Iris pigment epithelial cell (primary cell): ENCODE measurements at regions not wholly inside any gene's neighbourhood (a gene's known extent, or its start where the extent isn't known, plus 50 kb on each side); places are given as distances from the start of the nearest gene placed in this dataset.

ENCODE experiments used
- DNase-seq: peaks from one replicate; pipeline ENCODE4 v3.0.0-alpha.2; 2011; ENCODE audit warnings: low read depth

- peak; percentile 1 for DNase-seq
Observed at GRCh38 chr10:65628493-65629139, 1297.2 kb upstream of the LRRTM3 start.

DNA sequence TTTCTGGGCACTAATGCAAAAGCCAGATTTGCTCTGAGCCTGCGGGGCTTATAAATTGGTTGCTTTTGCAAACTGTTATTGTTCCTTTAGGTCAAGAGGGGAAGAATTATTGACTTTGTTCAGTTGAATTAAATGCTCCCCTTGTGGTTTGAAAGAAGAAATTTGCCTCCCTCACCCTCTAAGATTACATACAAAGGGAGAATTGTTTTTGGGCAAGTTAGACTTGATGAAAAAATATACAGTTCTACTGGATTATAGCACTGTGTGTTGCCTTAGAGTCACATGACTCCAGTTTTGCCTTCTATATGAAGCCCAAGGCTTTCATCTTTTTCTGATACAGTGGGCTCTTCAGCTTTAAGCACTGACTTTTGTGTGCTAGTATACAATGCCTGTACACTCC lies 1265.8 kb upstream of the LRRTM3 start:
- no peak for DNase-seq

DNA sequence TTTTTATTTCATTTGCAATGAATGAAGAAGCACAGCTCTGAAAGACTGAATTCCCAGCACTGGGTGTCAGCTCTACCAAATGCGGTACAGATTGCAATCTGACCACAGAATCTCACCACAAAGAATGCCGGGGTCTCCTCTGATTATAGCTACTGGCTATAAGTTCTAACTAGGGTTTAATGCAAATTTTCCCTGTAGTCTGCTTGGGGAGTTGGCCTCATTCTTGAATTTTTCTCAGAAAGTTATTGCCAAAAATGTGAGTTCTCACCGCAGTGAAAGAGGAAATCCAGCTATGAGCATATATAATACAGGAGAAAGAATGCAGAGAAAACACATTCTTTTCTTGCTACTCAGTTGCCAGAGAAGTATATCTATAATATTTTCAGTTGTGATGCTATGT lies 1255.7 kb upstream of the LRRTM3 start:
- peak; percentile 93 for DNase-seq

DNA sequence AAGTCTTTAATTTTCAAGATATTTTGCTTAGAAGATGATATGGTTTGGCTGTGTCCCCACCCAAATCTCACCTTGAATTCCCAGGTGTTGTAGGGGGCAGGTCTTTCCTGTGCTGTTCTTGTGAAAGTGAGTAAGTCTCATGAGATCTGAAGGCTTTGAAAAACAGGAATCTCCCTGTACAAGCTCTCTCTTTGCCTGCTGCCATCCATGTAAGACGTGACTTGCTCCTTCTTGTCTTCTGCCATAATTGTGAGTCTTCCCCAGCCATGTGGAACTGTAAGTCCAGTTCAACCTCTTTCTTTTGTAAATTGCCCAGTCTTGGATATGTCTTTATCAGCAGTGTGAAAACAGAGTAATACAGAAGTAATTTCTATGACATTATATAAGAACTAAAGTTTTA lies 1255.2 kb upstream of the LRRTM3 start:
- DNase-seq, result peak; percentile 28

DNA sequence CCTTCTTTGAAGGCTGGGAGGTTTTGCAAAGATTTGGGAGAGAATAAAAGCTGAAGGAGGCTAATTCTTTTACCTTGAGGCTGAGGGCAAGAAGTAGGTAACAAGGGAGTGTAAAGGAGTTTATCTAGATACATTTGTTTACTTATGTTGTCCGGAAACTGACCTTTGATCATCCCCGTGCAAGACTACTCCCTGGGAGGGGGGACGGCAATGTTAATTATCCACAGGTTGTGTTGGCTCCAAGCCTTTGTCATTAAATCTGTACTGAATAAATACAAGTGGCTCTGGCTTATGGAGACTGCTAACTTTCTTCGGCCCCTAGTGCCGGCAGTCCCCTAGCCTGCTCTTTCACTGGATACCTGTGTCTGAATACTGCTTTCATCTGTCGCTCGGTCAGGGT lies 1250.6 kb upstream of the LRRTM3 start:
- DNase-seq, result no peak

DNA sequence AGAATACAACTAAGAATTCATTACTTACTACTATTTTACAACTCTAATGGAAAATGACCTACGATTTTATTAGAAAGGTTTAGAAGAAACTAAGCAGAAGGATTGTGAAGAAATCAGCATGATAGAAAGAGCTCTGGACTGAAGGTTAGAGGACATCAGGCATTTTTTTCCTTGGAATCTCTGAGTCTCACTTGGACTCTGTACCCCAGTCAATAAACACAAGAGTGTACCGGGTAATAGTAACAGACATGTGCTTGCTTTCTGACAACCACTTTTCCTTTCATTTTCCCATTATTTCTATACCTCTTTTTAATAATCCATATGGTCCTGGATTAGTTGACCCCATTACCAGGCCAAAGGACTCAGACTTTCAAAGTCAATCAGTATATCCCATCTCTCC lies 1240.9 kb upstream of the LRRTM3 start:
- no peak for DNase-seq

DNA sequence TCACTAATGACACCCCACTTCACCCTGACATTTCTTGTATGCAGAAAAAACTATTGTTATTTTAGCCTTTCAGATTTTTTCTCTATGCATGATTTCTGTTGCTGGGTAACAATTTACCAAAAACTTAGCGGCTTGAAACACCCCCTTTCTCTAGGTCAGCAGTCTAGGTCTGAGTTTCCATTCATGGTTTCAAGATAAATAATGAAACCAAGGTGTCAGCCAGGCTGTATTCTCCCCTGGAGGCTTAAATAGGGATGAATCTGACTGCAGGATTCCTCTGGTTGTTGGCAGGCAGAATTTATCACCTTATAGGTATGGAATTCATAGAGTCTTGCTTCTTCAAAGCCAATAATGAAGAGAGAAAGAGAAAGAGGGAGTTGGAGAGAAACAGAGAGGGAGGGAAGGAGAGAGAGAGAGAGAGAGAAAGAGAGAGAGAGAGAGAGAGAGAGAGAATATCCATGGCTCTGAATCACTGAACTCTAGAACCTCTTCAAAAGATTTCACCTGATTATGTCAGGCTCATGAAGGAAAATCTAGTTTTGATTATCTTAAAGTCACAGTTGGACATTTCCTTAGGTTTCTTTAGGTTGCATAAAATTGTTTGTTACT lies 1224.6 kb upstream of the LRRTM3 start:
- DNase-seq, result no peak

DNA sequence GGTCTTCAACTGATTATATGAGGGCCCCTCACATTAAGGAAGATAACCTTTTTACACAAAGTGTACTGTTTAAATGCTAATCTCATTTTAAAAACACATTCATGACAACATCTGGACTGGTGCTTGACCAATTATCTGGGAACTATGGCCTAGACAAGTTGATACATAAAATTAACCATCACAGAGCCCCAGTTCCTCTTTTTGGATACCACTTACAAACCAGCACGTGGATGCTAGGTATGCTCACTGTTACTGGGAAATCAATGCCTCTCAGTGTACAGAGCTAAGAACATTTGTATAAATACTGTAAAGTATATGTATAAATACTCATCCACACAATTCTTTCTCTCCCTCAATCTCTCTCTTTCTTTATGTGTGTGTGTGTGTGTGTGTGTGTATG lies 1217.8 kb upstream of the LRRTM3 start:
- no peak for DNase-seq

DNA sequence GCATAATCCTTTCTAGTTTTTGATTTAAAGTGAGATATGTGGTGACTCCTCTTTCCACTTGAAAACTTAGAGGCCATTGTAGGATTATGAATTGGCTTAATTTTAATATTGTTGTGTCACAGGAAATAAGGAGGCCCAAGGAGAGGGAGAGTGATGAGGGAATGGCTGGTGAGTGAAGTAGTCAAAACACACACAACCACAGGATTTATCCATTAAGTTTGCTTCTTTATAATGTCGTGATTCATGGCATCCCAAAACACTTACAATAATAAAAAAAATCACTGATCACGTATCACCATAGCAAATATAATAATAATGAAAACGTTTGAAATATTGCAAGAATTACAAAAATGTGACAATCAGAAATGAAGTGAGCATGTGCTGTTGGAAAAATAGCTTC lies 1215.5 kb upstream of the LRRTM3 start:
- DNase-seq, result peak; percentile 2

DNA sequence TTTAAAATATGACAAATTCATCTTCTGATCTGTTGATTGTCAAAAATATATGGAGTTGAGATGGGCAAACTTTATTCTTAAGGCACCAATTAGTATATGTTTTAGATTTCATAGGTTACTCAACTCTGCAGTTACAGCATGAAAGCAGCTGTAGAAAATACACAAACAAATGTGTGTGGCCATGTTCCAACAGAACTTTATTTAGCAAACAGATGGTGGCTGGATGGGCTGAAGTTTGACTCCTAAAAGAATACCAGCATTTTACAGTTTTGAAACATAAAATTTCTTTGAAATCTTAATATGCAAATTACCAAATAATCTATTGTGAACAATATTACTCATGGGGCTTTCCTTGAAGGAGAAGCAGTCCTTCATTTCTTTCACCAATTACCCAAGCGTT lies 1206.0 kb upstream of the LRRTM3 start:
- DNase-seq, result no peak

GRCh38 chr10:65720901-65721300 lies 1204.9 kb upstream of the LRRTM3 start:
- DNase-seq, result no peak

DNA sequence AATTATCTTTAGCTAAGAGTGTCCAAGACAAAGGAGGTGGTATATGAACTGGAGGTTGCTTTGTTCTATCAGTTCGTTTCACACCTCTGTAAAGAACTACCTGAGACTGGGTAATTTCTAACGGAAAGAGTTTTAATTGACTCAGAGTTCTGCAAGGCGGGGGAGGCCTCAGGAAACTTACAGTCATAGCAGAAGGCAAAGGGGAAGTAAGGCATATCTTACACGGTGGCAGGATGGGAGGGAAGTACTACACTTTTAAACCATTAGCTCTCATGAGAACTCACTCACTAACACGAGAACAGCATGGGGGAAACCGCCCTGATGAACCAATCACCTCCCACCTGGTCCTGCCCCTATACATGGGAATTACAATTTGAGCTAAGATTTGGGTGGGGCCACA lies 1202.3 kb upstream of the LRRTM3 start:
- DNase-seq, result no peak

DNA sequence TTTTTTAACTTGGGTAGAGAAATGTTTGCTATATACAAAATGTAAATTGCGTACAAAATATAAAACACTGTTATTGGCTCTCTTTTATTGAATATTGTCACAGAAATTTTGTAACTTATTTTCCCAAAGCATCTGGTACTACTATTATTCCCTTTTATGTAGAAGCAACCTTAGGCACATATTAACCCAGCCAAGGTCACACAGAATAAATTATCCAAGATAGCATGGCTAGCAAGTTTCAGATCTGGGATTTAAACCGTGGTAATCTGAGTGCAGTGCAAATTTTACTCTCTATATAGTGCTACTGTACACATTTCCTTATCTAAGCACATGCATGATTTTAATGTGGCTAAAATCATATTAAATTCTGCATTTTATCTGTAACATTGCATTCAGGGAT lies 1190.5 kb upstream of the LRRTM3 start:
- no peak for DNase-seq

DNA sequence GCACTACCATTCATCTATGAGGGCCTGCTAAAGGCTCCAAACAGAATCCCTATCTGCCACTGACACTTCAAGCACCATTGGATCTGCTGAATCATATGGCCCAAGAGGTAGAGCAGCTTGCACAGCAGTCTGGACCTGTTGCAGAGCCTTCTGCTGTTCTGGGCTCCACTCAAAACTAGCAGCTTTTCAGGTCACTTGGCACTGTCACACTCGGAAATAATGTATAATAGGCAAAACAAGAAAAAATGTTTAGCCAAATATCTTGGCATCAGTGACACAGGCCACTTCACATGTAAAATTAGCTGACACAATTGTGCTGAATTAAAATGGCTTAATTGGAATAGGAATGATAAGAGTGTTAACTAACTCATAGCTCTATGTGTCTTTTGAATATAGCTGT lies 1182.9 kb upstream of the LRRTM3 start:
- no peak for DNase-seq

DNA sequence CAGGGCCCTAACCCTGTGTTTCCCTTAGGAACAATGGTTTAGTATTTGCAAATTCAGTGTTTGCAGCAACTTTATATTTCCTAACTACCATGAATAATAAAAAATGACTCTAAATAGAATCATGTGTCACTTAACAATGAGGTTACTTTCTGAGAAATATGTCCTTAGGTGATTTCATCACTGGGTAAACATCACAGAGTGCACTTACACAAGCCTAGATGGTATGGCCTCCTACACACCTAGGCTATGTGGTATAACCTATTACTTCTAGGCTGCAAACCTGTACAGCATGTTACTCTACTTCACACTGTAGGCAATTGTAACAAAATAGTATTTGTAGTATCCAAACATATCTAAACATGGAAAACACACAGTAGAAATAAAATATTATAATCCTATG lies 1174.6 kb upstream of the LRRTM3 start:
- DNase-seq, result no peak

DNA sequence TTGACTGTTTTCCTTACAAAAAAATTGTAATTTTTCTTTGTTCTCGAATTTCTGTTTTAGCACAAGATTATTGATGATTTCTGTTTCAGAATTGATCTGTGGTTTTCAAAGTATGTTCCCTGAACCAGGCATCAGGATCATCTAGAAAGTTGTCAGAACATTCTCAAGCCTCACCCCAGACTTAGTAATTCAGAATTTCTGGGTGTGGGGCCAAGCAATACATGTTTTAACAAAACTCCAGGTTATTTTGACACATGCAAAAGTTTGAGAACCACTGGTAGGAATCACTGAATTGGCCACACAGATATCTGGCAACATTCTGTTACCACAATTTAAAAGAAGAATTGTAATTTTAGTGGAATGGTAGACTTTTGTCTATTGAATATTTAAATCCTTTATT lies 1173.9 kb upstream of the LRRTM3 start:
- DNase-seq, result no peak

DNA sequence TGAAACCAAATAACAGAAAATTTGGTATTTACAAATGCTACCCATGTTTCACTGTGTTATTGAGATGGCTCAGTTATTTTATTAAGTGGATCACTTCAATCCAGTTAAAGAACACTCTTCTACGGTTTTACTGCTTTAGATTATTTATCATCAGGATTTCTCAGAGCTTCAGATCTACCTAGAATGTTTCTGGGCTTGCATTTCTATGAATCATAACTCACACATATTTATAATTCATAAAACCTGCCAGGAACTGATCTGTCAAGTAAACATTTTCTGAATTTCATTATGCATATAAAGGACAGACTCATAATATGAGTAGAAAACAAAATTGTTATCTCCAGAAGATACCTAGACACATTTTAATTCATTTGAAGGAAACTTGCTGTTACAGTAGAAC lies 1172.3 kb upstream of the LRRTM3 start:
- DNase-seq, result no peak

DNA sequence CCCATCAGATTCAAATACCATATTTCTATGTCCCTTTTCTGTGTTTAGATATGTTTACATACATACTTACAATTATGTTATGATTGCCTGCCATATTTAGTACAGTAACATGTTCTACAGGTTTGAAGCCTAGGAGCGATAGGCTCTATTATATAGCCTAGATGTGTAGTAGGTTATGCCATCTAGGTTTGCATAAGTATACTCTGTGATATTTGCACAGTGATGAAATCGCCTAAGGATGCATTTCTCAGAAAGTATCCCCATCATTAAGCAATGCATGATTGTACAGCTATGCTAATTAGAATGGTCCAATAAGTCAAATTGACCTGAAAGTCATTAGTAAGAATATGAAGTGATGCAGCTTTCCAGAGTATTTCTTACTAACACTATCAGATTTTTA lies 1171.7 kb upstream of the LRRTM3 start:
- DNase-seq, result no peak

DNA sequence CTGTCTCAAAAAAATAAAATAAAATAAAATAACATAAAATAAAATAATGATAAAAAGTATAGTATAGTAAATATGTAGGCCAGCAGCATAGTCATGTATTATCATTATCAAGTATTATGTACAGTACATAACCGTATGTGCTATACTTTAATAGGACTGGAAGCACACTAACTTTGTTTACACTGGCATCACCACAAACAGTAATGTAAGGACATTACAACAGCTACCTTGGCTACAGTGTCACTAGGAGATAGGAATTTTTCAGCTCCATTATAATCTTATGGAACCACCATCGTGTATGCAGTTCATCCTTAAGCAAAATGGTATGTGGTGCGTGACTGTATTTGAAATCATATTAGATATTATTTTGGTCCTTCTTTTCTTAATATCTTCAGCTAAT lies 1163.5 kb upstream of the LRRTM3 start:
- no peak for DNase-seq

- no peak for DNase-seq
Observed at GRCh38 chr10:65765006-65765541, 1160.8 kb upstream of the LRRTM3 start.

DNA sequence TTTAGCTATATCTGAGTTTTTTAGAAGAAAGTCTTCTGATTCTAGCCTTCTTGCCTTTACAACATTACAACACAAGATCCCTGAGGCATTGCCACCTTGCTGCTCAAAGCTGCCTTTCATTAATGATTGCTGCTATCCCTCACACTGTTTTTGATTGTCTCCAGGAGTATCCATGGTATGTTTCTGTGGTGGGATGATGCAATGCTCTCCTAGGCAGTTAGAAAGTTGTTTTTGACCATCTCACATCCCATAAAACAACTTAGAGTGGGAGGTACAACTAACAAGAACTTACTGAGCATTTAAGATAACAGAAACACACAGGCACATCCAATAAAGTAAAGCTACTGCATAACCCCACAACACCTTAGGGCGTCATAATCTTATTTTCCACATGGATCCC lies 1156.0 kb upstream of the LRRTM3 start:
- no peak for DNase-seq

GRCh38 chr10:65778753-65779152 lies 1147.1 kb upstream of the LRRTM3 start:
- no peak for DNase-seq

GRCh38 chr10:65779985-65780384 lies 1145.9 kb upstream of the LRRTM3 start:
- DNase-seq, result no peak

DNA sequence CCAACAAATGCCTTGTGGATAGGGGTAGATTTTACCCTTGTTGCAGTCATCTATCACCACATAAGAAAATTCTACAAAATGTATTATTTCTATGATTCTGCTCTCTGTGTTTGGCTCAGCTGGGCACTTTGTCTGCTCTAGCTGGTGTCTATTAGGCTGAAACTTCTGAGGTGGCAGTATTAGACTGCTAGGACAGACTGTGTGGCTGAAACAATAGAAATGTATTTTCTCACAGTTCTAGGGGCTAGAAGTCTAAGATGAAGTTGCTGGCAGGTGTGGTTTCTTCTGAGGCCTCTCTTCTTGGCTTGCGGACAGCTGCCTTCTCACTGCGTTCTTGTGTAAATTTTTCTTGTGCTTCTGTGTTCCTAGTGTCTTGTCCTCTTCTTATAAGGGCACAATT lies 1139.6 kb upstream of the LRRTM3 start:
- DNase-seq, result no peak
